RPMI8226 (cell line): ENCODE measurements at regions not wholly inside any gene's neighbourhood (a gene's known extent, or its start where the extent isn't known, plus 50 kb on each side); places are given as distances from the start of the nearest gene placed in this dataset.
"Not testable (repeated sequence)": the region's sequence is repeated elsewhere in the genome, so short reads cannot be mapped to it uniquely, and the experiment has no call there.

Experiments
- DNase-seq: peaks from one replicate; pipeline ENCODE4 v3.0.0-alpha.2; 2015

DNA sequence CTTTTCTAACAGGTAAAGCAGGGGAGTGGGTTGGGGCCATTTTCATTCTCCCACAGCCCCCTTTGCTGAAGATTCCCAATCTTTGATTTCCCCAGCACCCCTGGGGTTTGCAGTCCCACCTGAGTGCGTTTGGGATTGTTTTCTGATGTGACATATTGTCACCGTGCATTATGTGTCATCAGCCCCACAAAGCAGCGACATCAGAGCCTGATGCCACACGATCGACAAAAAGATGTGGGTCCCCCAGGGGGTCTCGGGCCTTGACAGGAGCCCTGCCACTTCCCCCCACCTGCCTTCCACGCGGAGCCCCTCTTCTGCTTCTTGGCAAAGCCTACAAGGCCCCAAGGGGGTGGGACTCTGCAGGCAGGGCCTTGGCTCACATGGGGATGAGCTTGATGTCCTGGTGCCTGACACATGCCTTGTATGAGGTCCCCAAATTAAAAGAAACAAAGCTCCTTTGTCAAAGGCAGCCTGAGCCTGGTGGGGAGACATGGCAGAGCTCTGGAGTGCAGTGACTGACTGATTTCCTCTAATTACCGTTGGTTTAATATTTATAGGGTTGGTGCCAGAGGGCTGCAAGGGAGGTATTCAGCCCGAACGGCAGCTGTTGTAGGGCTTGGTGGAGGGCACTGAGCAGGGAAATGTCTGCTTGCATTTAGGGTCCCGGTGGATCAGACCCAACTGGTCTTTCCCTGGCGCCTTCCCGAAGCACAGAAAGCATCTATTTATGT is 149.2 kb downstream of the MIAT start:
- no peak for DNase-seq

DNA sequence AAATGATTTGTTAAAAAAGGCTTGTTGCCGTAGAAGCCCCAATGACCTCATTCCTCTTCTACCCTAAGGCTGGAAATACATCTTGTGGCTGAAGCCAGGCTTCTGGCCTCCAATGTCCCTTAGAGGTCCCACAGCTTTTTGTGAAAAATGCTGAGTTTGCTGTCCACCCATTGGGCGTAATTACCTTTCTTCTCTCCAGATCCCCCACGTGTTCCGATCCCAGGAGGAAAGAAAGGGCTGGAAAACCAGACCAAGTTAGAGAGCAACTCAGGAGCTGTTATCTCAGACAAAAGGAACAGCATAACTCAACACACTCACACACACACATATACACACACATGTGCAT is 154.2 kb downstream of the MIAT start:
- DNase-seq, result no peak

DNA sequence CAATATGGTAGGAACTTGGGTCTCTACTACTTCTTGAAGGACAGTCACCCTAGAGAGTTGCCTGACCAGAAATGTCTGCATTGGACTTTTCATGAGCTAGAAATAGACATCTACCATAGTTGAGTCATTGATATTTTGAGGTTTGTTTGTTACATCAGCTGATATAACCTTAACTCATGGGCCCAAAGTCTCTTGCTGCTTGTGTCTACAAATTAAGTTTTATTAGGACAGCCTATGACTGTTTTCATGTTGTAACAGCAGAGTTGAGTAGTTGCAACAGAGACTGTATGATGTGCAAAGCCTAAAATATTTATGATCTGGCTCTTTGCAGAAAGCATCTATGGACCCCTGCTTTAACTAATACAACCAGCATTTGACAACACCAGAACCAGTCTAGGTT is 155.3 kb downstream of the MIAT start:
- DNase-seq, result no peak

DNA sequence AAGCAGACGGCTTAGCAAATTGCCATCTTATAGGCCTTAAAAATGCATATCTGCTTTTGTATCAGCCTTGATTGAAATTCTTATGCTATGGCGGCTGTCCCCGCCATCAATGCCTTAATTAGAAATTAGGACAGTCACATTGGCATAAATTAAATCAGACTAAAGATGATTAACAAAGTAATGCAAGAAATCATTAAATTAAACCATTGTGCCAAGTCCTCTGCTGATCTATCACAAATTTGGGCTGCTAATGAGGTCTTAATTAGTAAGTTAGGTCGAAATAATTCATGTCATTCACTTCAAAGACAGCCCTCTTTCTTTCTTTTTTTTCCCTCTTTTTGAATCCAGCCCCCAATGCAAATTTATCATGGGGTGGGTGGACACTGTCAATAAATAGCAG is 159.3 kb downstream of the MIAT start:
- DNase-seq, result no peak

DNA sequence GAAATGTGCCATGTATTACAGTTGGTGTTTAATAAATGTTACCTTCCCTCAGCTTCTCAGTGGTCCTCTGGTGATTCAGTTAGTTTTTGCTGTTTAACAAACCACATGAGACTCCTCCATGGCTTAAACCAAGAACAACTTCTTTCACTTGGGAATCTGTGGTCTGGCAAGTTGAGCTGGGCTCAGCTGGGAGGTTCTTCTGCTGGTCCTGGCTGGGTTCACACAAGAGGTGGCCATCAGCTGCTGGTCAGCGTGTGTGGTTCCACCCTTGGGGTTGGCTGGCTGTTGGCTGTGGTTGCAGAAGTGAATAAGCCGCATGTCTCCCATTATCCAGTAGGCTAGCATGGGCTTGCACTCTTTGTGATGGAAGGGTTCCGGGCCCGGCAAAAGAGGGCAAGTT is 160.5 kb downstream of the MIAT start:
- no peak for DNase-seq

DNA sequence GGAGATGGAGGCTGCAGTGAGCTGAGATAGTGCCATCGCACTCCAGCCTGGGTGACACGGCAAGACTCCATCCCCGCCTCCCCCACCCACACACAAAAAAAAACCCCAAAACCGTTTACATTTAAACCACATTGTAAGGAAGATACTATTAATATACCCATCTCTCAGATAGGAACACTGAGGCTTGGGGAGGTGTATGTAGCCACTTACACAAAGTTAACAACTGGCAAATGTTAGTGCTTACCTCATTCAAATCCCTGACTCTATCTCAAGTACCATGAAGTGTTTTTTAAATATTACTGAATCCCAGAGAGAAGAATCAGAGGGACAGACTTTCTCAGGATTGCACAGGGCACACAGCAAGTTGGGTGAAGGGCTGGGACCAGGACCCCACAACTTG is 164.5 kb downstream of the MIAT start:
- DNase-seq, result no peak

DNA sequence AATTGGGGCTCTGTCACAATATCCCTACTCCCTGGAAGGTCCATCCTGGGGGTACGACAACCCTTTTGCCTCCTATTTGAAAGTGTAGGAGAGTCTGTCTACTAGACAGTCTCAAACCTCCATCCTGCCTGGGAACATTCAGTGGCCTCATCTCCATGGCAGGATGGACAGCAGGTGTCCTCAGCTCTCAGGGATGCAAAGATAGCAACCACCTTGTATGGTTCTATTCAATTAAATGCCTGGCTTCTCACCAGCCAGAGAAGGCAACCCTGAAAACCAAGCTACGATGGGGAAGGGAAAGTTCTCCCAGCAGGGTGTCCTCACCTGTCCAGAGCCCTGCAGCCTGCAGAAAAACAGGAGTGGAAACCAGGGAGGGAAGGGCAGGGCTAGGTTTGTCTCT is 164.9 kb downstream of the MIAT start:
- DNase-seq, result no peak

DNA sequence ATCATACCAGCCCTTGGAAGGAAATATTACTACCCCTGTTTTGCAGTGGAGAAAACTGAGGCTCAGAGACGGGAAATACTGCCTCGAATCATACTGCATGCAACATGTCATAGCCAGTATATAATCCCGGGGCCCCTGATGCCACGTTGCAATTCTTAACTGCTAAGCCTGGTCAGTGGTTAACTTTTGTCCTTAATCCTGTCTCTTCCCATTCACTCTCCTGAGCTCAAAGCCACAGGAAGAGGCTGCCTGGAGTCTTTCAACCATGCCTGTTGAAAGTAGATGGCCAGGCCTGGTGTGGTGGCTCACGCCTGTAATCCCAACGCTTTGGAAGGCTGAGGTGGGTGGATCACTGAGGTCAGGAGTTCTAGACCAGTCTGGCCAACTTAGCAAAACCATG is 166.6 kb downstream of the MIAT start:
- DNase-seq, result no peak

DNA sequence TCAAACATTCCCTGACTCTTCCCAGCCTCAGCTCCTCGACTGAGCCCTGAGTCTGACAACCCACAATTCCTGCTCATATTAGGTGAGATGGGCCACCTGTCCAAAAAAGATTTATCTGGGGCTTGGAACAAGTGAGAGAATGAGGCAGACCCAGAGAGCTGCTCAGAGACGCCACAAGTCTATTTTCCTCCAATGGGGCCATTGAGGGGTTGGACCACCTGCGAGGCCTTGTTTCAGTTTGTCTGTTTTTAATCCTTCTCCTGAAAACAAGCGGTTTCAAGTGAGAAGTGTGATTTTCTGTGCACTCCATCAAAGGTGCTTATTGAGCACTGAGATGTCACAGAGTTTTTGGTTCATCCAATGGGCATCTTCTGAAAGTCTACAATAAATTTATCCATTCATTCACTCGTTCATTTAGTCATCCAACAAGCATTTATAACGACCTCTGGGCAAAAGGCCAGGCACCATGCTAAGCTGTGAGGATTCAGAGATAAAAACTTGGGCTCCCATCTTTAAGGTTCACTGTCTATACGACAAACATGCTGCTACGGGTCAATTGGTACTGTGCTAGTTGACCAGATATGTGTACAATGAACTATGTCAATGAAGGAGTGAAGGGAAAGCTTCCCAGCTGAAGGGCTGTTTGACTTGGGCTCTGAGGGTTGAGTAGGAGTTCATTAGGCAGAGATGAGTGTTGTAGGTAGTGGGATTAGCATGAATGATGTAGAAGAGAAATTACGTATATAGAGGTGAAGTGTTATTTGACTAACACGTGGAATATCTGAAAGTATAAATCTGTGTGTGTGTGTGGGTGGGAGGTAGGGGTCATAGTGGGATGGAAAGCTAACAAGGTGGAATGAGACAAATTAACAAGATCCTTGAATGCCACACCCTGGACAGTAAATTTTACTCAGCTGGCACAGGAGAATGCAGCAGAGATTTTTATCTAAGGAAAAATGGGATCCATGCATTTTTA is 168.9 kb downstream of the MIAT start:
- no peak for DNase-seq

DNA sequence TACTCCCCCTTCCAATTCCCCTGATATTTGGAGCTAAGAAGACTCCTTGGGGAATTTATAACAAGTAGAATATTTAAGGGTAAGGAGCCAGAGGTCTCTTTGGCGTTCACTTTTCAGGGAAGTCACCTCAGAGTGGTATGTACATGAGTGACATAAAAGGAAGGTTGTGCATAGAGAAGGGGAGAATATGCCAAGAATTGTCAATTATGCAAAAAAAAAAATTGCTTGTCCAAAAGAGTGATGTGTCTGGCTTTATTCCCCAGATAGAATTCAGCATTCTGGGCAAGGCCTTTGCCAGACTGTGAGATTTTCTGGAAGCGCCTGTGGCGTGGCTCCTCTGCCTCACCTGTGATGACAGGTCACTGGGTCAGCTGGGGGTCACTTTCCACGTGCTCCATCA is 170.2 kb downstream of the MIAT start:
- no peak for DNase-seq

DNA sequence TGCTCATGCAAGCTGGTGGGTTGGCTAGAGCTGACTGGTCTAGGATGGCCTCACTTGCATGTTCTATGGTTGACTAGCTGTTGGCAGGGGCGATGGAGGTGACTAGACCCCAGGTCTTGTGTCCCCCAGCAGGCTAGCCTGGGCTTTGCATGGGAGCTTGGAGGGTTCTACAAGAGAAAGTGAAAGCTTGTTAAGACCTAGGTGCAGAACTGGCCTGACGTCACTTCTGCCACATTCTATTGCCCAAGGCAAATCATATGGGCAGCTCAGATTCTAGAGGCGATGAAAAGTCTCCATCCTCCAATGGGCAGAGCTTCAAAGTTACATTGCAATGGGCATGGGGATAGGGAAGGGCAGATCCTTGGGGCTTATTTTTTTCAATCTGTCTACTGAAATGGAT is 170.9 kb downstream of the MIAT start:
- peak; percentile 35 for DNase-seq

DNA sequence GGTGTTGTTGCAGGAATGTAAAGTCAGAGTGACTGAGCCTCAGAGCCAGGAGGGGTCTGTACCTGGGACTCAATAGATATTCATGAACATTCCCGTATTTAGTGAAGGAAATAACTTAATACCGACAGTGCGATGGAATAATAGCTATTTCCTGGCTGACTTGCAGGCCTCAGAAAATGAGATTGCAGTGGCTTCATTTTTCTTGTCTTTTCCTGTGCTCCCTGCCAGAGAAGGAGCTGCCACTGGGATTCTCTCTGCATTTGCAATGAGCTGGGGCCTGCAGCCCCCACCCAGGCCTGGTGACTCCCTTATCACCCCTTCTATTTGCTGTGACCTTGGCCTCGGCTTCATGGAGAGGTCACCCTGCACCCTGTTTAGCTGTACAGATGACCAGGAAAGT is 173.4 kb downstream of the MIAT start:
- no peak for DNase-seq

DNA sequence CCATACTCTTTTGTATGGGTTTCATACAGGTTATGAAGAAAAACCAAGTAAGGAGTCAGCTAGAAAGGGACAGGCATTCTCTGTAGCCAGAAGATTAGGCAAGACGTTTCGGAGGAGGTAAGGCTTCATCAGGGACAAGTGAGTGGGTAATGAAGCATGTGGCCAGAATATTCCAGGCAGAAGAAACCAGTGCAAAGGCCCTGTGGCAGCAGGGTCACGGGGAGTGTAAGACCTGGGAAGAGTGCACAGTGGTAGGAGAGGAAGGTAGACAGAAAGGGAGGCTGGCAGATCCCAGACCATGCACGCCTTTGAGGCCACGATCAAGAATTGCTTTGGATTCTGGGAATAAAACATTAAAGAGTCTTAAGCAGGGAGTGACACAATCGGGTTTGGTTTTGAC is 177.6 kb downstream of the MIAT start:
- no peak for DNase-seq

DNA sequence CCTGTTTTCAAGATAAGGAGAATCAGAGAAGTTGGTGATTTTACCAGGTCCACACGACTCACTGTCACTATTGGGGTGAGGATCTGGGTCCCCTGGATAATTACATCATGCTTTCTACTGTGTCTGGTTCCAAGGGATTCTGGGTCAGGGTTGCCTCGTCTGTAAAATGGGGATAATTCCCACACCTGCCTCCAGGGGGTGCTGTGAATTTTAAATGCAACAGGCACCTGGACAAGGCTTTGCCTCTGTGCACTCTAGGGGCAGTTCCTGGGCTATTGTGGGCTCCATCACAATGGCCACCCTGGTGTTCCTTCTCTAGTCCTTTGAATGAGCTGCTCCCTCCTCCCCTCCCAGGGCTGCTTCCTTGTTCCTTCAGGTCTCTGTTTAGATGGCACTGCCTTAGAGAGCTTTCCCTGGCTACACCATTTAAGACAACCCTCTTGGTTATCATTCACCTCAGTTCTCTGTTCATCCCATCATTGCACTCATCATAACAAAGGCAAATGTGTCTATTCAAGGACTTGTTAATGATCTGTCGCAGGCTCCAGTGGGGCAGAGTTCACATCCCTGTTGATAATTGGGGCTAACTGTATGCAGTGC is 178.6 kb downstream of the MIAT start:
- DNase-seq, result peak; percentile 56

DNA sequence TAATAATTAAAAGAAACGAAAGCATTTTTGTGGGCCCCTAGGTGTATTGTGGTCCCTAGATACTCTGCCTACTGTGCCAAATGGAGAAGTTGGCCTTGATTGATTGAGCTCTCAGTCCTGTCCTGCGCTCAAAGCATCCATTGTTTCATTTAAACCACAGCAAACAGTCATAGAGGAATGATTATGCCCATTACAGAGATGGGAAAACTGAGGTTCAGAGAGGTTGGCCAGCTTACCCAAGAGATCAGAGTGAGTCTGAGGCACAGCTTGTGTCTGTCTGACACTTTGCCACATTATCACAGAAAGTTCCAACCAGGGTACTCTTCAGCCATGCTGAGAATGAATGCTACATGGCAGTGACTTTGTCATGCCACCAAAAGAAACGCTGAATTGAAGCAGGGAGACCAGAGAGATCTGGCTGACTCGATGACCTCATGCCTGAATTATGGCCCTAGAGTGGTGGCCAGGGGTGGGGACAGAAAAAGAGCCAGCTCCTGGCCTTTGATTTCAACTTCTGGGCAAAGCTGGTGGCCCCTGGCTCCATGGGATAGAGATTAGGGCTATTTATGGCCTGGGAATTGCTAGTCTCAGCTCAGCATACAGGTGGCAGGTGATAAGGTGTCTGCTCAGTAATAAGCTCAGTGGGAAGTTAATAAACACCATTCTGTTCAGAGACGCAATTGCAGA is 180.5 kb downstream of the MIAT start:
- DNase-seq, result no peak

DNA sequence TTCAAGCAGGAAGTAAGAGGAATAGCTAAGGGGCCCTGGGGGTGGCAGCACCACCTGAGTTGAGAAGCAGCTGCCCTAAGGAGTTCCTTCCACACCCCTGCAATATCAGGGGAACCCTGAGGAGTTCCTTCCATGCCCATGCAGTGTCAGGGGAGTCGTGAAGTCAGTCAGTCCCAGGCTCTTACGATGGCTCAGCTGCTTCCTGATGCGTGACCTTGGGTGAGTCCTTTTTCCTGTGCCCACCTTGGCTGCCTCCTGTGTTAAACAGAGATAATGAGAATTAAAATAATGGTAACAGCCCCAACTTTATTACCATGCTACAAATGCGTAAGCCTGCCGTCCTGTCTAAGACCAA is 181.1 kb downstream of the MIAT start:
- no peak for DNase-seq

DNA sequence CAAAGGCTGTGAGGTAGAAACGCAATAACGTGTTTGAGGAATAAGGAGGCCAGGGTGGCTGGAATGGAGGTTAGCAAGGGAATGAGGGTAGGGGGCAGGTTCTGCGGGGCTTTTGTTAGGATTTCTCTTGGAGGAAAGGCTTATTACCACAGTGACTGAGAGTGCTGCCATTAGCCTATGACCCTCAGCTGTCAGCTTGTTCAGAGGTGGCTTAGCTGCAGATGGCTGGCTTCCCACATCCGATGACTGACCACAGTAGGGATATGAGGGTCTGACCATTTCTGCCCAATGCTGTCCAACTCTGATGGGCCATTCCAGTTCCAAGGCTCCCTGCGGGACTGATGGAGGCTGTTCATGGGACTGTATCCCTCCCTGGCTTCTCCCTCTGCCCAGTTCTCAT is 181.8 kb downstream of the MIAT start:
- DNase-seq, result no peak

DNA sequence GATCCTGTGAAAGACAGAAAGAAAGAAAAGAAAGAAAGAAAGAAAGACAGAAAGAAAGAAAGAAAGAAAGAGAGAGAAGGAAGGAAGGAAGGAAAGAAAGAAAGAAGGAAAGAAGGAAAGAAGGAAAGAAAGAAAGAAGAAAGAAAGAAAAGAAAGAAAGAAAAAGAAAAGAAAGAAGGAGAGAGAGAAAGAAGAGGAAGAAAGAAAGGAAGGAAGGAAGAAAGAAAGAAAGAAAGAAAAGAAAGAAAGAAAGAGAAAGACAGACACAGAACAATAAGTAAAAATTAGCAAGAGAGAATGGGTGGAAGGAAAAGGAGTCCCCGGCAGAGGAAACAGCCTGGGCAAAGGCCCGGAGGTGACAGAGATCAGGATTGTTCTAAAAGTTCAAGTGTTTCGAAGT is 183.4 kb downstream of the MIAT start:
- DNase-seq, result not testable (repeated sequence)

DNA sequence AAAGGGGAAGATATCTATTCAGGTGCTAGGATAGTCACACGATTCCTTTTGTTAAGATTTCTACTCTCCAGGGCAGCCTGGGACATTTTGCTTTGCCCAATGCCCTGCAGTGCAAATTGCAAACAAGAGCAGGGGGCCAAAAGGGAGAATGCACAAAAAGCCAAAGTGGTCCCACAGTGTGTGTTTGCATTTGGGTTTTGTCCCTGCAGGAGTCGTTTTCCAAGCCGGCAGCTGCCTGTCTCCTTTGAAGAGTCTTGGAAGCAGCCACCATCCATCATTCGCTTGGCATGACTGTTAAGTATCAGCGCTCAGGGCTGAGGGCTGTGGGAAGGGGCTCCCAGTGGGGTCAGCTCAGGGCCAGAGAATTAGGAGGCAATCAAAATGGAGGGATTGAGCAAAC is 184.7 kb downstream of the MIAT start:
- DNase-seq, result no peak

DNA sequence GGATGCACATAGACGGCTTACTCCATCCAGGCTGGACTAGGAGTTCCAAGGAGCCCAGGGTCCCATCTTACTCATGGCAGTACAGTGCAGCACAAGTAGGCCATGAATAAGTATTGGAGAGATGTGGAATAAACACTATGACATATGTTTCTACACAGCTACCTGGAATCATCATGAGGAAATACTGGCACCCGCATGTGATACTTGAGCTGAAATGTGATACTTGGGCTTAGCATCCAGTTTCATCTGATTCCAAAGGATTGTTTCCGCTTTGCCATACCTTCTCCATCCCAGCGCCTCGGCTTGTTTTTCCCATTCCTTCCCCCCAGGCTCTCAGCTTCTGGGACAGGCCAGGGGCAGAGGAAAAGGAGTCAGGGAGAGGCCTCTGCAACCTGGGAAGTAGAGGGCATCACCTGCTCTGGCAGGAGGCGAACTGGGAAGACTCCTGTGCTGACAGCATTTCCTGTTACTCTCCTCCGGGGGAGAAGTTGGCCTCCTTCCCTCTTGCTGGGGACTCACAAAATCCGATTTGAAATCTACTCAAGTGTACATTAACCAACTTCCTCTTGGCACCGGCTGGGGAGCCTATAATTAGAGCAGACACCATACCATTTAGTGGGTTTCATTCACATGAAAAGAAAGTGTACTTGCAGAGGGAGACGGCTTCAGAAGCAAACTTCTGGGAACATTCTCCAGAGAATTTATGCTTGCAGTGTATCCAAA is 187.8 kb downstream of the MIAT start:
- peak; percentile 7 for DNase-seq

DNA sequence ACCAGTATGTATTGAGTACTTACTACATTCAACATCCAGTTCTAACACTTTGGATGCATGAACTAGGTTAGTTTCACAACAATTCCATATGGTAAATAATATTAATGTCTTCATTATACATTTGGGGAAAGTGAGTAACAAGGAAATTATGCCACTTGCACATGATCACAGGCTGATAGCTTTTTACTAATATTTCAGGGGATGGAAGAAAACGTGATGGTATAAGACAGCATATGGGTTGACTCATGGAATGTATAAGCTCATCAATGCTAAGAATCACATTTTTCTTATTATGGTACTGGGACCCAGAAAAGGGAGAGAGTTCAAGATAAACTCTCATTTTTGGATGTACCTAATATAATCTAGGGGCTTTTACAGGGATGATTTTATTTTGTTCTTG is 188.7 kb downstream of the MIAT start:
- DNase-seq, result no peak

DNA sequence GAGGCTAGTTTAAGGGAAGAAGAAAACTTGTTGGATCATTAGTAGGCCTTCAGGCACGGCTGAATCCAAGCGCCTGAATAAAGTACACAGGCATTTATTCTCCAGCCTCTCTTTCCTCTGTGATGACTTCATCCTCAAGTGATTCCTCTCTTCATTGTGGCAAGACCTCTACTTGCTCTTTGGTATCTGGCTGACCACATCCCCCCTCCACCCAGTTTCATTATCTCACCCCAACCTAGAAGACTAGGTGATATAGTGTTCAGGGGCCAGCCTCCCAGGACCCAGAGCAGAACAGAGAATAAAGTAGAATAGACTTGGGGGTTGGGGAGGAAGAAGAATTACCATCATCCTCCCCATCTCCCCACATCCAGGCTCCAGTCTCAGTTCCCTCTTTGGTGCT is 189.3 kb downstream of the MIAT start:
- no peak for DNase-seq

DNA sequence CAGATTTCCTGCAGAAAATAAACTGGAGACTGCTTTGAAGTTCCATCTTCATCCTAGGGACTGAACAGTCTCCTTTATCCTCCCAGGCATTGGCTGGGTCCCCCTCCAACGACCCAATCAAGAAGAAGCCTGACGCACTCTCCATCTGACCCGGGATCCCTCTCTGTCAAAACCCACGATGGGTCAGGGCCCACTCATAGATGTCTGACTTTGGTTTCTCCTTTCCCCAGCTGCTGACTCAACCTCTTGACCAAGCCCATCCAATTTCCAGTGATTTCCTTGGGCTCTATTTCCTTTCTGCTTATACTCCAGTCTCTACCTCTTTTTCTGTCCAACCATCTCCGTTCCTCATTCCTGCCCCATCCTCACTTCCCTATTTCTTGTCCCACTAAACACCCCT is 189.7 kb downstream of the MIAT start:
- no peak for DNase-seq
